Neural crest cell (in vitro differentiated cells): ENCODE measurements at regions not wholly inside any gene's neighbourhood (a gene's known extent, or its start where the extent isn't known, plus 50 kb on each side); places are given as distances from the start of the nearest gene placed in this dataset.

ENCODE experiments used
- DNase-seq: peaks from one replicate; pipeline ENCODE4 v3.0.0; 2021; ENCODE audit warnings: low read depth, mixed read lengths, low spot score
- H3K27ac Mint-ChIP-seq: one replicate; pipeline ENCODE4 v1.8.0; 2021; ENCODE audit warnings: mild to moderate bottlenecking, mixed read lengths; ENCODE audit not compliant: unreplicated experiment
- H3K27me3 Mint-ChIP-seq: 2 replicates; pipeline ENCODE4 v1.8.0; 2021; ENCODE audit warnings: low read depth, mild to moderate bottlenecking, mixed read lengths
- H3K36me3 Mint-ChIP-seq: 2 replicates; pipeline ENCODE4 v1.8.0; 2021; ENCODE audit warnings: low read depth, mild to moderate bottlenecking, mixed read lengths
- H3K4me1 Mint-ChIP-seq: 2 replicates; pipeline ENCODE4 v1.8.0; 2021; ENCODE audit warnings: mixed read lengths
- H3K4me3 Mint-ChIP-seq: one replicate; pipeline ENCODE4 v1.8.0; 2021; ENCODE audit warnings: mild to moderate bottlenecking, mixed read lengths
- H3K9me3 Mint-ChIP-seq: 2 replicates; pipeline ENCODE4 v1.8.0; 2021; ENCODE audit warnings: mixed read lengths
- CTCF ChIP-seq: fragments of 200-600 bp; sonication (generic); conservative IDR thresholded peaks from 2 replicates; pipeline ENCODE4 v1.5.0; 2021; ENCODE audit warnings: antibody characterized with exemption, mild to moderate bottlenecking

DNA sequence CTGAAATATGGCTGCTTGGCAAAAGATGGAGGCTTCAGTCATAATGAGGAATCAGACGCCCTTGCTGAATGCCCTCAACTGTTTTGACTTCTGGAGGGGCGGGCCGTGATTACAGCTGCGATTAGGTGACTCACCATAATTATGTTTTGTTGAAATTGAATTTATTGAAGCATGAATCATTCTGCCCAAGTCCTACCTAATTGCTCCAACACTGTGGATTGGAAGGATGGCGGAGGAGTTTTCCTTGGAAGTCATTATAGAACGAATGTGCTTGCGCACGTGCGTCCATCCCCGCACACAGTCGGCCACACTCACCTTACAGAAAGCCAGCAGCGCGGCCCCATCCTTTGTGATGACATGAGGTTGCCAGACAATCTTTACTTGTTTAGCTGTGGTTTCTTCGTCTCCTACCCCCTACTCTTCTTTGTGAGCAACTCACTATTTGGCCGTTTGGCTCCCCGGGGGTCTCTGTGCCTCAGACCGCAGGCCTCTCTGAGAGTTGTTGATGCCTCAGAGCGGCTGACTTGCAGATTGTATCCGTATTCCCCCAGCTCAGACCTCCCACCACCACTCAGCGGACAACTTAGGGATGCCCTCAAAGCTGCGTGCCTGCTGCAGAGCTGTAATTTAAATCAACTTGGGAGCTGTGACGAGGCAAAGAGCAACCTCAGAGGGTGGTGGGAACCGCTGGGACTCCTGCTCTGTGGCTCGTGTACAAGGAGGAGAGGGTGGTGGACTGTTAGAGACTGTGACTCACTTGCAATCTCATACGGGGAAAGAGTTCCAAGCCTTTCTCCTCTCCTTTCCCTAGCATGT is 513.4 kb downstream of the TNS1 start:
- Mint-ChIP-seq H3K4me3 (no peak overlapping the region), H3K36me3 (peaks cover 3% of the 10 kb centered on the region), H3K27me3 (no peaks in the 10 kb centered on the region), H3K27ac (no peak overlapping the region), H3K9me3 (peaks cover 4% of the 10 kb centered on the region), H3K4me1 (peaks cover 8% of the 10 kb centered on the region)
- TF ChIP-seq CTCF = no peak
- DNase-seq = no peak

DNA sequence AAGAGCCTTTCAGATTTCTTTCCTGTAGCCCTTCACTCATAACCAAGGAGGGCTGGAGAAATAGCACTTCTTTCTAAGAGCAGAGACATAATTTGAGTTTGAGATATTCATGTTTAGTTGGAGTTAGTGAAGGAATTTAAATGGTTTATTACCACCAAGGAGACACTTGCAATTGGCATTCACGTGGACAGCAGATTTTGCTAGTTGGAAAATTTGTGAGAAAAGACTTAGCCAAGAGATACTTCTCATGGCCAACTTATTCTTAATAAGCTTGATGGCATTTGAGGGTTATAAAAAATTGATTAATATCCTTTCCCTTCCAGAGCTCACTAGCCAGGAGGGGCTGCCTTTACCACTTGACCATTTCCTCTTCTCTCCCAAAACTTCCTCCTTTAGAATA is 518.7 kb downstream of the TNS1 start:
- Mint-ChIP-seq H3K27me3 (no peaks in the 10 kb centered on the region), H3K4me1 (peaks cover 5% of the 10 kb centered on the region), H3K27ac (no peak overlapping the region)

DNA sequence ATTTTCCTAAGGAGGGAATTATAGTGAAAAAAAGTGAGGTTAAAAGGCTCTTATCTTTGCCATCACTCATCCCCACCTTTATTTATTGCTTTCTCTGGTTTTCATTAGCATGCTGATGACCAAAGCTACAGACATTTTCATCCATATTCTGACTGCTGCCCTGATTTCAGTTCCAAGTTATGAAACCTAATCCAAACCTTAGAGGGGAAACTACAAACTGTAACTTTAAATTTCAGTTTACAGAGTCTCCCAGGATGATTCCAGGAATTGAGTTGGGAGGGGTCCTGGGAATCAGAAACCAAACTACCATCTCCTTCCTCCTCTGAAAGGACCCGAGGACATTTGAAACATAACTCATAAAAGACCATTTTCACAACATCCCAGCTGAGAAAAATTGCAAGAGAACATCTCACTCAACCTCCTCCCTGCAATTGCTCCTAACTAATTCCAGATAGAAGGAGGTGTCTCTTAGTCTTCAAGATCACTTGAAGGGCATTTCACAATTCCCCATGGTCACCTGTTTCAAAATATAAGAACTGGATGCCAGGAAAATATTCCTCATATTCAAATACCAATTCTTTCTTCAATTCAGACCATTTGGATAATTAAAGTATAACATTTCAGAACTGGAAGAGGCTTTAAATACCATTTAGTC is 520.6 kb downstream of the TNS1 start:
- no peak for TF ChIP-seq CTCF
- H3K9me3 Mint-ChIP-seq = peaks cover 7% of the 10 kb centered on the region
- no peaks in the 10 kb centered on the region for H3K27me3 Mint-ChIP-seq
- H3K36me3 Mint-ChIP-seq = no peaks in the 10 kb centered on the region
- no peak overlapping the region for H3K4me3 Mint-ChIP-seq
- DNase-seq = no peak
- H3K4me1 Mint-ChIP-seq = peaks cover 9% of the 10 kb centered on the region
- H3K27ac Mint-ChIP-seq = no peak overlapping the region

More for the DNA sequence above, 518.7 kb downstream of the TNS1 start:
- Mint-ChIP-seq H3K4me3 (no peak overlapping the region), H3K36me3 (no peaks in the 10 kb centered on the region), H3K9me3 (peaks cover 7% of the 10 kb centered on the region)
- no peak for DNase-seq
- TF ChIP-seq CTCF = no peak

GRCh38 chr2:217481577-217481976 is 521.2 kb downstream of the TNS1 start:
- Mint-ChIP-seq H3K27ac (no peak overlapping the region), H3K36me3 (no peaks in the 10 kb centered on the region), H3K9me3 (peaks cover 7% of the 10 kb centered on the region), H3K4me3 (no peak overlapping the region), H3K4me1 (peaks cover 9% of the 10 kb centered on the region), H3K27me3 (no peaks in the 10 kb centered on the region)
- no peak for TF ChIP-seq CTCF
- DNase-seq = no peak

DNA sequence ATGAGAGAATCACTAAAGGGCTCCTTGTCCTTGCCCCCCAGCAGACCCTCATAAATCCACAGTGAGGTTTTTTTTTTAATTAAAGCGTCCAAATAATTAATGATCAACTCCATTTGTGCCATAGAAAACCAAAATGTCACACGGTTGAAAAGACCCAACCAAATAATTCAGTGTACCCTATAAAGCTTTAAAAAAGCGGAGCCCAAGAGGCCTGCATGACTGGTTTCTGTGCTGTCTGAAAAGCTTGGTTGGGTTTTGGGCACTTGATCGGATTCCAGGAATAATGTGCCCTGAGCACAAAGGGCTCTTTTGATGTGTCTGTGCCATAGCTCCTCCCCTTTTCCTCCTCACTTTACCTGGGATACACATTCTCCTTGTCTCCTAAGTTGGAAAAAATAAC is 523.2 kb downstream of the TNS1 start:
- Mint-ChIP-seq H3K4me3 (no peak overlapping the region), H3K9me3 (peaks cover 7% of the 10 kb centered on the region), H3K36me3 (no peaks in the 10 kb centered on the region), H3K27ac (no peak overlapping the region), H3K27me3 (no peaks in the 10 kb centered on the region), H3K4me1 (peaks cover 9% of the 10 kb centered on the region)
- DNase-seq = no peak
- no peak for TF ChIP-seq CTCF
